ENCODE measurements at regions not wholly inside any gene's neighbourhood (a gene's known extent, or its start where the extent isn't known, plus 50 kb on each side); places are given as distances from the start of the nearest gene placed in this dataset.

- TF ChIP-seq MXI1 (conservative IDR thresholded peaks at IDR 0.05; ENCODE audit: poor library complexity, severe bottlenecking), result no peak
- TF ChIP-seq, protein P1, sequence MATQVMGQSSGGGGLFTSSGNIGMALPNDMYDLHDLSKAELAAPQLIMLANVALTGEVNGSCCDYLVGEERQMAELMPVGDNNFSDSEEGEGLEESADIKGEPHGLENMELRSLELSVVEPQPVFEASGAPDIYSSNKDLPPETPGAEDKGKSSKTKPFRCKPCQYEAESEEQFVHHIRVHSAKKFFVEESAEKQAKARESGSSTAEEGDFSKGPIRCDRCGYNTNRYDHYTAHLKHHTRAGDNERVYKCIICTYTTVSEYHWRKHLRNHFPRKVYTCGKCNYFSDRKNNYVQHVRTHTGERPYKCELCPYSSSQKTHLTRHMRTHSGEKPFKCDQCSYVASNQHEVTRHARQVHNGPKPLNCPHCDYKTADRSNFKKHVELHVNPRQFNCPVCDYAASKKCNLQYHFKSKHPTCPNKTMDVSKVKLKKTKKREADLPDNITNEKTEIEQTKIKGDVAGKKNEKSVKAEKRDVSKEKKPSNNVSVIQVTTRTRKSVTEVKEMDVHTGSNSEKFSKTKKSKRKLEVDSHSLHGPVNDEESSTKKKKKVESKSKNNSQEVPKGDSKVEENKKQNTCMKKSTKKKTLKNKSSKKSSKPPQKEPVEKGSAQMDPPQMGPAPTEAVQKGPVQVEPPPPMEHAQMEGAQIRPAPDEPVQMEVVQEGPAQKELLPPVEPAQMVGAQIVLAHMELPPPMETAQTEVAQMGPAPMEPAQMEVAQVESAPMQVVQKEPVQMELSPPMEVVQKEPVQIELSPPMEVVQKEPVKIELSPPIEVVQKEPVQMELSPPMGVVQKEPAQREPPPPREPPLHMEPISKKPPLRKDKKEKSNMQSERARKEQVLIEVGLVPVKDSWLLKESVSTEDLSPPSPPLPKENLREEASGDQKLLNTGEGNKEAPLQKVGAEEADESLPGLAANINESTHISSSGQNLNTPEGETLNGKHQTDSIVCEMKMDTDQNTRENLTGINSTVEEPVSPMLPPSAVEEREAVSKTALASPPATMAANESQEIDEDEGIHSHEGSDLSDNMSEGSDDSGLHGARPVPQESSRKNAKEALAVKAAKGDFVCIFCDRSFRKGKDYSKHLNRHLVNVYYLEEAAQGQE (IDR thresholded peaks at IDR 0.05; ENCODE audit: borderline replicate concordance), result no peak
- TF ChIP-seq, protein P2, sequence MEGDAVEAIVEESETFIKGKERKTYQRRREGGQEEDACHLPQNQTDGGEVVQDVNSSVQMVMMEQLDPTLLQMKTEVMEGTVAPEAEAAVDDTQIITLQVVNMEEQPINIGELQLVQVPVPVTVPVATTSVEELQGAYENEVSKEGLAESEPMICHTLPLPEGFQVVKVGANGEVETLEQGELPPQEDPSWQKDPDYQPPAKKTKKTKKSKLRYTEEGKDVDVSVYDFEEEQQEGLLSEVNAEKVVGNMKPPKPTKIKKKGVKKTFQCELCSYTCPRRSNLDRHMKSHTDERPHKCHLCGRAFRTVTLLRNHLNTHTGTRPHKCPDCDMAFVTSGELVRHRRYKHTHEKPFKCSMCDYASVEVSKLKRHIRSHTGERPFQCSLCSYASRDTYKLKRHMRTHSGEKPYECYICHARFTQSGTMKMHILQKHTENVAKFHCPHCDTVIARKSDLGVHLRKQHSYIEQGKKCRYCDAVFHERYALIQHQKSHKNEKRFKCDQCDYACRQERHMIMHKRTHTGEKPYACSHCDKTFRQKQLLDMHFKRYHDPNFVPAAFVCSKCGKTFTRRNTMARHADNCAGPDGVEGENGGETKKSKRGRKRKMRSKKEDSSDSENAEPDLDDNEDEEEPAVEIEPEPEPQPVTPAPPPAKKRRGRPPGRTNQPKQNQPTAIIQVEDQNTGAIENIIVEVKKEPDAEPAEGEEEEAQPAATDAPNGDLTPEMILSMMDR (IDR thresholded peaks at IDR 0.05; ENCODE audit: poor library complexity, severe bottlenecking), result no peak
These were observed 179.6 kb downstream of the FAM124B start for GRCh38 chr2:224222291-224222690.

Measured in neural cell (in vitro differentiated cells).